GM21825 (cell line): ENCODE measurements at regions not wholly inside any gene's neighbourhood (a gene's known extent, or its start where the extent isn't known, plus 50 kb on each side); places are given as distances from the start of the nearest gene placed in this dataset.

Source experiments
- ATAC-seq: cut with Tn5 transposase; IDR thresholded peaks from one replicate; pipeline ENCODE4 v1.9.1; 2021; ENCODE audit warnings: mild to moderate bottlenecking, moderate library complexity; ENCODE audit not compliant: unreplicated experiment

GRCh38 chr2:168373468-168373867 lies 82.6 kb upstream of the CERS6 start:
- ATAC-seq: no peak

- no peak for ATAC-seq
Measured at GRCh38 chr2:168375195-168375798, 80.8 kb upstream of the CERS6 start.

- no peak for ATAC-seq
Measured at GRCh38 chr2:168378960-168379669, 77.0 kb upstream of the CERS6 start.

GRCh38 chr2:168380500-168380899 lies 75.6 kb upstream of the CERS6 start:
- ATAC-seq: no peak

GRCh38 chr2:168392024-168392423 lies 64.0 kb upstream of the CERS6 start:
- ATAC-seq: no peak

- ATAC-seq: no peak
Measured at GRCh38 chr2:168392797-168393196, 63.3 kb upstream of the CERS6 start.

GRCh38 chr2:168394262-168394661 lies 61.8 kb upstream of the CERS6 start:
- no peak for ATAC-seq

- ATAC-seq: no peak
Measured at GRCh38 chr2:168396131-168396530, 59.9 kb upstream of the CERS6 start.

GRCh38 chr2:168397629-168398028 lies 58.4 kb upstream of the CERS6 start:
- no peak for ATAC-seq

GRCh38 chr2:168401048-168401556 lies 55.0 kb upstream of the CERS6 start:
- ATAC-seq: no peak

GRCh38 chr2:168401771-168402170 lies 54.3 kb upstream of the CERS6 start:
- ATAC-seq: no peak

GRCh38 chr2:168402531-168402930 lies 53.5 kb upstream of the CERS6 start:
- ATAC-seq: no peak

- no peak for ATAC-seq
Measured at GRCh38 chr2:168403736-168404135, 52.3 kb upstream of the CERS6 start.

- ATAC-seq: no peak
Measured at GRCh38 chr2:168404764-168405163, 51.3 kb upstream of the CERS6 start.
